ENCODE measurements at regions not wholly inside any gene's neighbourhood (a gene's known extent, or its start where the extent isn't known, plus 50 kb on each side); places are given as distances from the start of the nearest gene placed in this dataset.
A peak's percentile ranks its signal among the peaks of the same experiment; 100 is the strongest.
"Not testable (repeated sequence)": the region's sequence is repeated elsewhere in the genome, so short reads cannot be mapped to it uniquely, and the experiment has no call there.

DNA sequence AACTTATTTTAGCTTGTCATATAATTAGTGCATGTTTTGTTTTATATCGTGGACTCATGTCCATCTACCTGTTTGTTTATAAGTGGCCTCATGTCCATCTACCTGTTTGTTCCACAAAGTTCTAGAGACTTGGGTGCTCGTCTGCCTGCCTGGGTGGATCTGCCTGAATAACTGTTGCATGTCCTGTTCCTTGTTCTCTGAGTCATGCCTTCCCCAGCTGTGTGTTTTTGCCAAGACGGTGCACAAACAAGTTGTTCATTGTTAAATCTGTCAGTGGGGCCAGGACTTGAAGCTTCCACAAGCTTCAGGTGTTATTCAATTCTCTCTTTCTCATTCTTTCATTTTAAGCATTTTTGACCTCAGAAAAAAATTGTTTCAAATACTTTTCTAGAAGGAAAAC, 358.0 kb upstream of the CITED2 start:
- WGBS, 2 donors, result 22 to 44% methylated on average over 3 of the region's 3 CpGs
- H3K4me1 ChIP-seq, result peaks cover 0 to 28% (median 8%) of the 10 kb centered on the region in 3 donors
- H3K4me3 ChIP-seq, result no peak overlapping the region
- no peak overlapping the region for H3K27ac ChIP-seq
- H3K9me3 ChIP-seq, result no peaks in the 10 kb centered on the region
- intact Hi-C loops (cut with DNase I), result no loop called here
- no peak for DNase-seq
- no peaks in the 10 kb centered on the region for H3K36me3 ChIP-seq
- no peak for TF ChIP-seq POLR2A (IDR thresholded peaks at IDR 0.05)
- TF ChIP-seq, protein P1, sequence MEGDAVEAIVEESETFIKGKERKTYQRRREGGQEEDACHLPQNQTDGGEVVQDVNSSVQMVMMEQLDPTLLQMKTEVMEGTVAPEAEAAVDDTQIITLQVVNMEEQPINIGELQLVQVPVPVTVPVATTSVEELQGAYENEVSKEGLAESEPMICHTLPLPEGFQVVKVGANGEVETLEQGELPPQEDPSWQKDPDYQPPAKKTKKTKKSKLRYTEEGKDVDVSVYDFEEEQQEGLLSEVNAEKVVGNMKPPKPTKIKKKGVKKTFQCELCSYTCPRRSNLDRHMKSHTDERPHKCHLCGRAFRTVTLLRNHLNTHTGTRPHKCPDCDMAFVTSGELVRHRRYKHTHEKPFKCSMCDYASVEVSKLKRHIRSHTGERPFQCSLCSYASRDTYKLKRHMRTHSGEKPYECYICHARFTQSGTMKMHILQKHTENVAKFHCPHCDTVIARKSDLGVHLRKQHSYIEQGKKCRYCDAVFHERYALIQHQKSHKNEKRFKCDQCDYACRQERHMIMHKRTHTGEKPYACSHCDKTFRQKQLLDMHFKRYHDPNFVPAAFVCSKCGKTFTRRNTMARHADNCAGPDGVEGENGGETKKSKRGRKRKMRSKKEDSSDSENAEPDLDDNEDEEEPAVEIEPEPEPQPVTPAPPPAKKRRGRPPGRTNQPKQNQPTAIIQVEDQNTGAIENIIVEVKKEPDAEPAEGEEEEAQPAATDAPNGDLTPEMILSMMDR (IDR thresholded peaks at IDR 0.05), result no peak
- no peaks in the 10 kb centered on the region for H3K27me3 ChIP-seq

DNA sequence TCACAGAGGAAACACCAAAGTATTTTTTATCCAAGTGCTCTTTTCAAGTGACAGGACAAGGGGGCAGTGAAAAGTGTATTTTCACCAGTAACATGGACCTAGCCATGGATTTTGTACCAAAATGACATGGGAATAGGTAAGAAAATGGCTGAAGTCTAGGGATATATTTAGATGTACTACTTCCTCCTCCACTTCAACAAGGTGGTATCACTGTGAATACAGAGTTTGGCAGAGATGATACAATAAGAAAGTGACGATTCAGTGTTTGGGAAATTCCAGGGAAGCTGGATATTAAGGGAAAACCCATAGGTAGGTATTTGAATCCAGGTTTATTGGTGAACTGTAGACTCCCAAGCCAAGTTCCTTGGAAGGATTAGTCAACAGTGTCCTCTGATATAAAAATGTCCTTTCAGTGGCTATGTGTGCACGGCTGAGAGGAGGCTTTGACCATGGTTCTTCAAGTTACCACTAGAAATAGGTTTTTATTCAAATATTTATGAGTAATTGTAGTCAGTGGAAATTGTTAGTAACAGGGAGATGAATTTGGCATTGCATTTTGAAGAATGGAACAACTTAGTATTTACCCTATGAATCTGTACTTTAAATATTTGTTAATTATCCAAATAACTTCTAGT, 356.0 kb upstream of the CITED2 start:
- H3K27me3 ChIP-seq, result no peaks in the 10 kb centered on the region
- no peak overlapping the region for H3K27ac ChIP-seq
- WGBS, 2 donors, result 45 to 71% methylated on average over 2 of the region's 2 CpGs
- intact Hi-C loops (cut with DNase I), result no loop called here
- no peaks in the 10 kb centered on the region for H3K36me3 ChIP-seq
- H3K4me3 ChIP-seq, result no peak overlapping the region
- no peak for DNase-seq
- no peaks in the 10 kb centered on the region for H3K9me3 ChIP-seq
- TF ChIP-seq POLR2A (IDR thresholded peaks at IDR 0.05), result no peak
- TF ChIP-seq, protein P1 (IDR thresholded peaks at IDR 0.05), result no peak
- peaks cover 0 to 28% (median 8%) of the 10 kb centered on the region in 3 donors for H3K4me1 ChIP-seq

DNA sequence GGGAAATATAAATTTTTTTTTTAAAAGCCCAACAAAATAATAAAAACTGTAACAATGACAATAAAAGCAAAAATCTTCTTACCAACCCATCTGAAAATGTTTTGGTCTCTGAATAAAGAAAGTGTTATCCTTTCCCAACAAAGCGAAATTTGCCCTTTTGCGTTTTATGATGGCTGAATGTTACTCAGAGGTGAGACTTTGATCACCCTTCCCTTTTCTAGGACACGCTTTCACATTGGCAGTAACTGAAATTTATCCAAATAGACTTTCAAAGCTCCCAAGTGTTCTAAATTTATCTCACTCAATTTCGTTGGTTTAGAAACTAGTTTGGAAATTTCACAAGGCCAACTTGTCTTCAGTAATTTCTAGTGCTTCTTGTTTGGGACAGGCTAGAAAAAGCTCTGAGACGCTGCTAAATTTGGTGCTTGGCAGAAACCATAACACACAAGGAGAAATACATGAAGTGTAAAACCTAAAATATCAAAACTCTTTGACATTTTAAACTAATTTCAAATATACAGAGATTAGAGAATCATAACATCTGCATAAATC, 354.5 kb upstream of the CITED2 start:
- Histone ChIP-seq H3K27ac (peak overlapping the region in 1 of 4 donors; percentile 33), H3K36me3 (no peaks in the 10 kb centered on the region), H3K9me3 (no peaks in the 10 kb centered on the region), H3K4me3 (no peak overlapping the region), H3K27me3 (no peaks in the 10 kb centered on the region), H3K4me1 (peaks cover 0 to 28% (median 8%) of the 10 kb centered on the region in 3 donors)
- no peak for DNase-seq
- 65 to 68% methylated on average over 5 of the region's 5 CpGs for WGBS, 2 donors
- TF ChIP-seq, protein P1 (IDR thresholded peaks at IDR 0.05), result no peak
- TF ChIP-seq POLR2A (IDR thresholded peaks at IDR 0.05), result no peak
- intact Hi-C loops (cut with DNase I), result no loop called here

DNA sequence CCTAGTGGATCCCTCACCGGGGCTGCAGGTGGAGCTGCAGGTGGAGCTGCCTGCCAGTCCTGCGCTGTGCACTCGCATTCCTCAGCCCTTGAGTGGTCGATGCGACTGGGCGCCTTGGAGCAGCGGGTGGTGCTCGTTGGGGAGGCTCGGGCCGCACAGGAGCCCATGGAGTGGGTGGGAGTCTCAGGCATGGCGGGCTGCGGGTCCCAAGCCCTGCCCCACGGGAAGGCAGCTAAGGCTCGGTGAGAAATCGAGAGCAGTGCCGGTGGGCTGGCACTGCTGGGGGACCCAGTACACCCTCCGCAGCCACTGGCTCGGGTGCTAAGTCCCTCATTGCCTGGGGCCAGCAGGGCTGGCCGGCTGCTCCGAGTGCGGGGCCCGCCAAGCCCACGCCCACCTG, 351.8 kb upstream of the CITED2 start:
- intact Hi-C loops (cut with DNase I); H3K27ac ChIP-seq; H3K9me3 ChIP-seq; H3K27me3 ChIP-seq; H3K36me3 ChIP-seq; DNase-seq; H3K4me3 ChIP-seq: not testable (repeated sequence)
- no CpG with 5 or more reads among the region's 23 CpGs for WGBS, 2 donors
- peaks cover 0 to 11% (median 0%) of the 10 kb centered on the region in 3 donors for H3K4me1 ChIP-seq

DNA sequence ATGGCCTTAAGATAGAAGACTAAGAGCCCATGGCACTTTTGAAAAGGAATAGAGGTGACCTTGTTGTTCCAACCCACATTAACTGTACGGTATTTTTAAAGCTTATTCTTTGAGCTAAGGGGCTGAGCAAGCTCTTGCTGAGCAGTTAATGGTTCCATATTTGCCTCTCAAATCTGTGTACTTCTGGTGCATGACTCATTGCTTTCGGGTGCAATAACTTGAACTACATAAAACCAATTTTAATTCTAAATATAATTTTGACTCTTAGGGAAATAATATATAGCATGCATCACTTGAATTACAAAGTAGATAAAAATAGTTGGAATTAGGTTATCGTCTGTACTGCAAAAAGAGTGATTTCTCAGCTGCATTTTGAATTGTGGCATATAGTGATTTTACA, 348.1 kb upstream of the CITED2 start:
- H3K27me3 ChIP-seq, result no peaks in the 10 kb centered on the region
- intact Hi-C loops (cut with DNase I), result no loop called here
- no peak overlapping the region for H3K4me3 ChIP-seq
- H3K36me3 ChIP-seq, result no peaks in the 10 kb centered on the region
- no peak for TF ChIP-seq POLR2A (IDR thresholded peaks at IDR 0.05)
- TF ChIP-seq, protein P1 (IDR thresholded peaks at IDR 0.05), result no peak
- no peak overlapping the region for H3K27ac ChIP-seq
- no peak for DNase-seq
- no peaks in the 10 kb centered on the region for H3K9me3 ChIP-seq
- H3K4me1 ChIP-seq, result no peaks in the 10 kb centered on the region
- WGBS, 2 donors, result 75 to 79% methylated on average over 3 of the region's 3 CpGs
